ENCODE measurements at regions not wholly inside any gene's neighbourhood (a gene's known extent, or its start where the extent isn't known, plus 50 kb on each side); places are given as distances from the start of the nearest gene placed in this dataset.

- no peak for TF ChIP-seq EZH2 (IDR thresholded peaks at IDR 0.05; ENCODE audit: borderline replicate concordance, low read length)
- TF ChIP-seq CTCF (IDR thresholded peaks at IDR 0.05; ENCODE audit: low read length) = no peak
These were observed 417.5 kb downstream of the LRIG3 start for GRCh38 chr12:58502841-58503240.
